Naive B cell (primary cell): ENCODE measurements at regions not wholly inside any gene's neighbourhood (a gene's known extent, or its start where the extent isn't known, plus 50 kb on each side); places are given as distances from the start of the nearest gene placed in this dataset.
"Not testable (repeated sequence)": the region's sequence is repeated elsewhere in the genome, so short reads cannot be mapped to it uniquely, and the experiment has no call there.

Source experiments
- ATAC-seq, 2 donors: fragments of 150-1000 bp; cut with Tn5 transposase; 2 replicates each; pipeline ENCODE4 v1.10.0; 2021; ENCODE audit warnings: low read depth in 2 of 2, mild to moderate bottlenecking in 2 of 2, moderate library complexity in 2 of 2
- DNase-seq: peaks from one replicate; pipeline ENCODE4 v3.0.0; 2022
- H3K27ac Mint-ChIP-seq, 6 donors: one replicate each; pipeline ENCODE4 v1.8.0; 2020 to 2022; ENCODE audit warnings: mild to moderate bottlenecking in 6 of 6, mixed read lengths in 6 of 6, moderate library complexity in 5 of 6, inconsistent platforms in 2 of 6
- H3K27me3 Mint-ChIP-seq, 3 donors: one replicate each; pipeline ENCODE4 v1.8.0; 2021 to 2022; ENCODE audit warnings: mixed read lengths in 3 of 3, mild to moderate bottlenecking in 1 of 3
- H3K36me3 Mint-ChIP-seq, 2 donors: one replicate each; pipeline ENCODE4 v1.8.0; 2020 to 2022; ENCODE audit warnings: mixed read lengths in 2 of 2, inconsistent platforms in 1 of 2, mild to moderate bottlenecking in 1 of 2
- H3K4me1 Mint-ChIP-seq, 3 donors: one replicate each; pipeline ENCODE4 v1.8.0; 2020 to 2022; ENCODE audit warnings: mixed read lengths in 3 of 3, inconsistent platforms in 1 of 3, mild to moderate bottlenecking in 1 of 3, moderate library complexity in 1 of 3
- H3K4me3 Mint-ChIP-seq, 8 donors: one replicate each; pipeline ENCODE4 v1.8.0; 2020 to 2022; ENCODE audit warnings: mild to moderate bottlenecking in 8 of 8, mixed read lengths in 8 of 8, moderate library complexity in 8 of 8, inconsistent platforms in 2 of 8
- H3K9me3 Mint-ChIP-seq, 7 donors: one replicate each; pipeline ENCODE4 v1.8.0; 2020 to 2022; ENCODE audit warnings: mixed read lengths in 7 of 7, mild to moderate bottlenecking in 5 of 7, inconsistent platforms in 2 of 7, moderate library complexity in 1 of 7

GRCh38 chr2:212876556-212876955 is 274.9 kb downstream of the IKZF2 start:
- not testable (repeated sequence) for ATAC-seq, DNase-seq, H3K27ac Mint-ChIP-seq, H3K4me1 Mint-ChIP-seq, H3K4me3 Mint-ChIP-seq, H3K27me3 Mint-ChIP-seq, H3K36me3 Mint-ChIP-seq
- peaks cover 0 to 13% (median 6%) of the 10 kb centered on the region in 7 donors for H3K9me3 Mint-ChIP-seq

- DNase-seq, ATAC-seq, H3K27ac Mint-ChIP-seq, H3K4me3 Mint-ChIP-seq, H3K27me3 Mint-ChIP-seq, H3K36me3 Mint-ChIP-seq, H3K4me1 Mint-ChIP-seq: not testable (repeated sequence)
- H3K9me3 Mint-ChIP-seq: peaks cover 0 to 13% (median 6%) of the 10 kb centered on the region in 7 donors
Measured at GRCh38 chr2:212875950-212876349, 275.5 kb downstream of the IKZF2 start.

- Mint-ChIP-seq H3K27ac (no peak overlapping the region), H3K27me3 (no peaks in the 10 kb centered on the region), H3K36me3 (peaks cover 0 to 4% of the 10 kb centered on the region in 2 donors), H3K9me3 (peaks cover 0 to 13% (median 2%) of the 10 kb centered on the region in 7 donors), H3K4me1 (no peaks in the 10 kb centered on the region), H3K4me3 (no peak overlapping the region)
- no peak for DNase-seq
- no peak for ATAC-seq
Measured at GRCh38 chr2:212873256-212873655, 278.2 kb downstream of the IKZF2 start.

GRCh38 chr2:212871597-212871996 is 279.8 kb downstream of the IKZF2 start:
- no peaks in the 10 kb centered on the region for H3K4me1 Mint-ChIP-seq
- no peak for ATAC-seq
- H3K36me3 Mint-ChIP-seq: peaks cover 0 to 4% of the 10 kb centered on the region in 2 donors
- DNase-seq: no peak
- H3K27ac Mint-ChIP-seq: no peak overlapping the region
- no peak overlapping the region for H3K4me3 Mint-ChIP-seq
- H3K9me3 Mint-ChIP-seq: peaks cover 0 to 14% (median 3%) of the 10 kb centered on the region in 7 donors
- no peaks in the 10 kb centered on the region for H3K27me3 Mint-ChIP-seq

- Mint-ChIP-seq H3K4me1 (no peaks in the 10 kb centered on the region), H3K4me3 (no peak overlapping the region), H3K36me3 (peaks cover 0 to 34% of the 10 kb centered on the region in 2 donors), H3K9me3 (peaks cover 13 to 66% (median 38%) of the 10 kb centered on the region in 7 donors), H3K27ac (no peak overlapping the region), H3K27me3 (no peaks in the 10 kb centered on the region)
- DNase-seq: no peak
- ATAC-seq: no peak
Measured at GRCh38 chr2:212864186-212864585, 287.2 kb downstream of the IKZF2 start.

- Mint-ChIP-seq H3K4me3 (no peak overlapping the region), H3K9me3 (peaks cover 13 to 74% (median 41%) of the 10 kb centered on the region in 7 donors), H3K4me1 (no peaks in the 10 kb centered on the region), H3K27ac (no peak overlapping the region), H3K27me3 (no peaks in the 10 kb centered on the region), H3K36me3 (peaks cover 0 to 35% of the 10 kb centered on the region in 2 donors)
- DNase-seq: peak; percentile 1
- no peak for ATAC-seq
Measured at GRCh38 chr2:212863185-212863588, 288.2 kb downstream of the IKZF2 start.

- peaks cover 5 to 47% (median 27%) of the 10 kb centered on the region in 7 donors for H3K9me3 Mint-ChIP-seq
- no peak overlapping the region for H3K27ac Mint-ChIP-seq
- DNase-seq (no peak), ATAC-seq (no peak)
- no peak overlapping the region for H3K4me3 Mint-ChIP-seq
- H3K4me1 Mint-ChIP-seq: no peaks in the 10 kb centered on the region
- H3K36me3 Mint-ChIP-seq: peaks cover 0 to 23% of the 10 kb centered on the region in 2 donors
- no peaks in the 10 kb centered on the region for H3K27me3 Mint-ChIP-seq
Measured at GRCh38 chr2:212858496-212858895, 292.9 kb downstream of the IKZF2 start.

GRCh38 chr2:212854771-212855170 is 296.6 kb downstream of the IKZF2 start:
- H3K36me3 Mint-ChIP-seq: peaks cover 0 to 5% of the 10 kb centered on the region in 2 donors
- no peaks in the 10 kb centered on the region for H3K27me3 Mint-ChIP-seq
- no peaks in the 10 kb centered on the region for H3K4me1 Mint-ChIP-seq
- H3K27ac Mint-ChIP-seq: no peak overlapping the region
- H3K9me3 Mint-ChIP-seq: peaks cover 0 to 14% (median 5%) of the 10 kb centered on the region in 7 donors
- ATAC-seq (no peak), DNase-seq (no peak)
- no peak overlapping the region for H3K4me3 Mint-ChIP-seq

GRCh38 chr2:212854116-212854515 is 297.3 kb downstream of the IKZF2 start:
- Mint-ChIP-seq H3K27me3 (no peaks in the 10 kb centered on the region), H3K4me1 (no peaks in the 10 kb centered on the region), H3K36me3 (peaks cover 0 to 5% of the 10 kb centered on the region in 2 donors), H3K27ac (no peak overlapping the region), H3K9me3 (peaks cover 0 to 8% (median under 1%) of the 10 kb centered on the region in 7 donors), H3K4me3 (no peak overlapping the region)
- no peak for DNase-seq
- ATAC-seq: no peak

GRCh38 chr2:212845941-212846340 is 305.5 kb downstream of the IKZF2 start:
- H3K27me3 Mint-ChIP-seq: peaks cover 0 to 7% (median 4%) of the 10 kb centered on the region in 3 donors
- no peak overlapping the region for H3K27ac Mint-ChIP-seq
- no peak for ATAC-seq
- no peak for DNase-seq
- H3K36me3 Mint-ChIP-seq: no peaks in the 10 kb centered on the region
- no peaks in the 10 kb centered on the region for H3K9me3 Mint-ChIP-seq
- H3K4me1 Mint-ChIP-seq: no peaks in the 10 kb centered on the region
- no peak overlapping the region for H3K4me3 Mint-ChIP-seq

GRCh38 chr2:212843409-212844199 is 305.0 kb upstream of the ERBB4 start:
- H3K4me1 Mint-ChIP-seq: no peaks in the 10 kb centered on the region
- DNase-seq (no peak), ATAC-seq (no peak)
- H3K4me3 Mint-ChIP-seq: no peak overlapping the region
- H3K36me3 Mint-ChIP-seq: no peaks in the 10 kb centered on the region
- H3K27me3 Mint-ChIP-seq: peaks cover 0 to 7% (median 4%) of the 10 kb centered on the region in 3 donors
- H3K27ac Mint-ChIP-seq: peak overlapping the region in 1 of 6 donors; percentile 11
- H3K9me3 Mint-ChIP-seq: no peaks in the 10 kb centered on the region

- no peaks in the 10 kb centered on the region for H3K36me3 Mint-ChIP-seq
- no peaks in the 10 kb centered on the region for H3K9me3 Mint-ChIP-seq
- H3K4me3 Mint-ChIP-seq: no peak overlapping the region
- ATAC-seq (no peak), DNase-seq (no peak)
- H3K27ac Mint-ChIP-seq: no peak overlapping the region
- H3K27me3 Mint-ChIP-seq: peaks cover 0 to 7% (median 4%) of the 10 kb centered on the region in 3 donors
- H3K4me1 Mint-ChIP-seq: no peaks in the 10 kb centered on the region
Measured at GRCh38 chr2:212842544-212843185, 304.1 kb upstream of the ERBB4 start.

GRCh38 chr2:212841460-212841859 is 302.9 kb upstream of the ERBB4 start:
- H3K27me3 Mint-ChIP-seq: peaks cover 0 to 7% (median 4%) of the 10 kb centered on the region in 3 donors
- DNase-seq (no peak), ATAC-seq (no peak)
- no peaks in the 10 kb centered on the region for H3K9me3 Mint-ChIP-seq
- no peaks in the 10 kb centered on the region for H3K4me1 Mint-ChIP-seq
- no peak overlapping the region for H3K4me3 Mint-ChIP-seq
- no peak overlapping the region for H3K27ac Mint-ChIP-seq
- H3K36me3 Mint-ChIP-seq: no peaks in the 10 kb centered on the region
